T-helper 1 cell treated with Interleukin-12 subunit alpha and Interleukin-12 subunit beta and Interleukin-4 antibody, amounts not matched to agents 30 ng/mL and 1 ng/mL, for 36 hours (primary cell): ENCODE measurements at regions not wholly inside any gene's neighbourhood (a gene's known extent, or its start where the extent isn't known, plus 50 kb on each side); places are given as distances from the start of the nearest gene placed in this dataset.

Source experiments
- intact Hi-C: fragments of 100-400 bp; cut with micrococcal nuclease; formaldehyde crosslinking; loops from one replicate; pipeline ENCODE4 v1.15.1; 2024

GRCh38 chr11:92697461-92698312 lies 271.8 kb upstream of the MTNR1B start:
- intact Hi-C loops = no loop called here

- intact Hi-C loops = no loop called here
Observed at GRCh38 chr11:92698742-92699141, 270.7 kb upstream of the MTNR1B start.

- intact Hi-C loops = no loop called here
Observed at GRCh38 chr11:92702037-92702804, 267.2 kb upstream of the MTNR1B start.

- intact Hi-C loops = no loop called here
Observed at GRCh38 chr11:92702805-92703448, 266.5 kb upstream of the MTNR1B start.

GRCh38 chr11:92703449-92703830 lies 266.0 kb upstream of the MTNR1B start:
- intact Hi-C loops = no loop called here

GRCh38 chr11:92707173-92707619 lies 262.3 kb upstream of the MTNR1B start:
- intact Hi-C loops = no loop called here

- intact Hi-C loops = no loop called here
Observed at GRCh38 chr11:92707665-92708064, 261.8 kb upstream of the MTNR1B start.

GRCh38 chr11:92709329-92709728 lies 260.1 kb upstream of the MTNR1B start:
- intact Hi-C loops = no loop called here

GRCh38 chr11:92711926-92712325 lies 257.5 kb upstream of the MTNR1B start:
- intact Hi-C loops = no loop called here

- intact Hi-C loops = no loop called here
Observed at GRCh38 chr11:92714111-92714510, 255.3 kb upstream of the MTNR1B start.

GRCh38 chr11:92717240-92717639 lies 252.2 kb upstream of the MTNR1B start:
- intact Hi-C loops = no loop called here

- intact Hi-C loops = no loop called here
Observed at GRCh38 chr11:92720385-92720784, 249.1 kb upstream of the MTNR1B start.

GRCh38 chr11:92725352-92725751 lies 244.1 kb upstream of the MTNR1B start:
- intact Hi-C loops = no loop called here

GRCh38 chr11:92727123-92727522 lies 242.3 kb upstream of the MTNR1B start:
- intact Hi-C loops = no loop called here

- intact Hi-C loops = no loop called here
Observed at GRCh38 chr11:92727769-92728168, 241.7 kb upstream of the MTNR1B start.

- intact Hi-C loops = no loop called here
Observed at GRCh38 chr11:92728628-92729027, 240.8 kb upstream of the MTNR1B start.

- intact Hi-C loops = no loop called here
Observed at GRCh38 chr11:92735039-92735438, 234.4 kb upstream of the MTNR1B start.

- intact Hi-C loops = no loop called here
Observed at GRCh38 chr11:92738276-92738675, 231.2 kb upstream of the MTNR1B start.

- intact Hi-C loops = no loop called here
Observed at GRCh38 chr11:92739041-92739440, 230.4 kb upstream of the MTNR1B start.

GRCh38 chr11:92739491-92739890 lies 230.0 kb upstream of the MTNR1B start:
- intact Hi-C loops = no loop called here

- intact Hi-C loops = no loop called here
Observed at GRCh38 chr11:92740276-92740675, 229.2 kb upstream of the MTNR1B start.
